ENCODE measurements at regions not wholly inside any gene's neighbourhood (a gene's known extent, or its start where the extent isn't known, plus 50 kb on each side); places are given as distances from the start of the nearest gene placed in this dataset.

DNA sequence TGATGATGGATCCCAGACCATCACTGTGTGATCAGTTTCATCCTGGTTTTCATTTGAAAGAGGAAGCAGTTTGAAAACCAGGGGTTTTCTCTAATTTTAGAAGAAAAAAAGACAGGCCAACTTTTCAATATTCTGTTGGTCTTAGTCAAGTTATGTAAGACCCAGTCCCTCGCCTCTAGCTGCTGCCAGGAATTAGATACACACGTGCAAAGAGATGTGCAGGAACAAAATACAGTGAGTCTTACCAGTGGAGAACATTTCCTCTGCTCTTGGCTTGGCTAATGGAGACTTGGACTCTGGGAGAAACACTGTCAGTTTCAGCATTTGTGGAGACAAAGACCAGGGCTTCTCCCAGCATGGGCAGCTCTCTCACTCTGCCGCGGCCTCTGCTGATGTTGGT lies 214.9 kb upstream of the C2CD4B start:
- Histone ChIP-seq H3K9me2 (replicated peaks; ENCODE audit: insufficient read depth) (no peaks in the 10 kb centered on the region), H3K4me2 (no peak overlapping the region), H3K79me2 (no peaks in the 10 kb centered on the region), H4K20me1 (ENCODE audit: insufficient read depth, poor library complexity, severe bottlenecking) (no peaks in the 10 kb centered on the region), H3K4me3 (no peak overlapping the region), H3K4me1 (ENCODE audit: insufficient read depth) (no peaks in the 10 kb centered on the region), H3K36me3 (replicated peaks; ENCODE audit: insufficient read depth, low read depth) (no peaks in the 10 kb centered on the region), H3K27me3 (no peaks in the 10 kb centered on the region), H2AFZ (no peak overlapping the region), H3K27ac (no peak overlapping the region), H3K9me3 (ENCODE audit: low read depth) (no peaks in the 10 kb centered on the region)
- TF ChIP-seq EZH2 (IDR thresholded peaks at IDR 0.05; ENCODE audit: borderline replicate concordance) (no peak), EZH2phosphoT487 (IDR thresholded peaks at IDR 0.05; ENCODE audit: low read depth, severe bottlenecking, unreplicated experiment) (no peak)
- TF ChIP-seq, protein P1, sequence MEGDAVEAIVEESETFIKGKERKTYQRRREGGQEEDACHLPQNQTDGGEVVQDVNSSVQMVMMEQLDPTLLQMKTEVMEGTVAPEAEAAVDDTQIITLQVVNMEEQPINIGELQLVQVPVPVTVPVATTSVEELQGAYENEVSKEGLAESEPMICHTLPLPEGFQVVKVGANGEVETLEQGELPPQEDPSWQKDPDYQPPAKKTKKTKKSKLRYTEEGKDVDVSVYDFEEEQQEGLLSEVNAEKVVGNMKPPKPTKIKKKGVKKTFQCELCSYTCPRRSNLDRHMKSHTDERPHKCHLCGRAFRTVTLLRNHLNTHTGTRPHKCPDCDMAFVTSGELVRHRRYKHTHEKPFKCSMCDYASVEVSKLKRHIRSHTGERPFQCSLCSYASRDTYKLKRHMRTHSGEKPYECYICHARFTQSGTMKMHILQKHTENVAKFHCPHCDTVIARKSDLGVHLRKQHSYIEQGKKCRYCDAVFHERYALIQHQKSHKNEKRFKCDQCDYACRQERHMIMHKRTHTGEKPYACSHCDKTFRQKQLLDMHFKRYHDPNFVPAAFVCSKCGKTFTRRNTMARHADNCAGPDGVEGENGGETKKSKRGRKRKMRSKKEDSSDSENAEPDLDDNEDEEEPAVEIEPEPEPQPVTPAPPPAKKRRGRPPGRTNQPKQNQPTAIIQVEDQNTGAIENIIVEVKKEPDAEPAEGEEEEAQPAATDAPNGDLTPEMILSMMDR (IDR thresholded peaks at IDR 0.05; ENCODE audit: poor library complexity): no peak
- WGBS (ENCODE audit: low lambda C conversion rate, missing lambda C conversion rate): 75% methylated on average over 4 of the region's 4 CpGs
- DNase-seq (ENCODE audit: low spot score): no peak

DNA sequence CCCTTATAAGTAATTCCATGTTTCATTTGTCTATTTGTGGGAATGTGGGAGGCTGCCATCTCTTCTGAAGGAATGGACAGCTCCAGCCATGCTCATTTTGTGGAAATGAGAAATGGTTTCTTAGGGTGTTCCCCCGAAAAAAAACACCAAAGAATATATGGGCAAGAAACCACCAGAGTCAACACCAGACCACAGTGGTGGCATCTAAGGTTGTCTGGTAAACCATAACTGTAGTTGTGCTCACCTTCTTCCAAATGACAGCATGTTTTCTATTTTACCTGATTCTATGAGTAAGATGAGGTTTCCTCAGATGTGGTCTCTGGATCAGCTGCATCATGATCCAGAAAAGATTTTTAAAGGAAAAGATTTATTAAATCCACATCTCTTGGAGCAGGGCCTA lies 217.0 kb upstream of the C2CD4B start:
- Histone ChIP-seq H3K9me2 (replicated peaks; ENCODE audit: insufficient read depth) (no peaks in the 10 kb centered on the region), H3K9me3 (ENCODE audit: low read depth) (no peaks in the 10 kb centered on the region), H3K4me1 (ENCODE audit: insufficient read depth) (no peaks in the 10 kb centered on the region), H3K27me3 (no peaks in the 10 kb centered on the region), H2AFZ (no peak overlapping the region), H3K4me2 (no peak overlapping the region), H4K20me1 (ENCODE audit: insufficient read depth, poor library complexity, severe bottlenecking) (no peaks in the 10 kb centered on the region), H3K27ac (no peak overlapping the region), H3K79me2 (no peaks in the 10 kb centered on the region), H3K36me3 (replicated peaks; ENCODE audit: insufficient read depth, low read depth) (no peaks in the 10 kb centered on the region), H3K4me3 (no peak overlapping the region)
- TF ChIP-seq, protein P1 (IDR thresholded peaks at IDR 0.05; ENCODE audit: poor library complexity): no peak
- TF ChIP-seq EZH2 (IDR thresholded peaks at IDR 0.05; ENCODE audit: borderline replicate concordance) (no peak), EZH2phosphoT487 (IDR thresholded peaks at IDR 0.05; ENCODE audit: low read depth, severe bottlenecking, unreplicated experiment) (no peak)
- no peak for DNase-seq (ENCODE audit: low spot score)
- WGBS (ENCODE audit: low lambda C conversion rate, missing lambda C conversion rate): 83% methylated on average over 1 of the region's 1 CpG

DNA sequence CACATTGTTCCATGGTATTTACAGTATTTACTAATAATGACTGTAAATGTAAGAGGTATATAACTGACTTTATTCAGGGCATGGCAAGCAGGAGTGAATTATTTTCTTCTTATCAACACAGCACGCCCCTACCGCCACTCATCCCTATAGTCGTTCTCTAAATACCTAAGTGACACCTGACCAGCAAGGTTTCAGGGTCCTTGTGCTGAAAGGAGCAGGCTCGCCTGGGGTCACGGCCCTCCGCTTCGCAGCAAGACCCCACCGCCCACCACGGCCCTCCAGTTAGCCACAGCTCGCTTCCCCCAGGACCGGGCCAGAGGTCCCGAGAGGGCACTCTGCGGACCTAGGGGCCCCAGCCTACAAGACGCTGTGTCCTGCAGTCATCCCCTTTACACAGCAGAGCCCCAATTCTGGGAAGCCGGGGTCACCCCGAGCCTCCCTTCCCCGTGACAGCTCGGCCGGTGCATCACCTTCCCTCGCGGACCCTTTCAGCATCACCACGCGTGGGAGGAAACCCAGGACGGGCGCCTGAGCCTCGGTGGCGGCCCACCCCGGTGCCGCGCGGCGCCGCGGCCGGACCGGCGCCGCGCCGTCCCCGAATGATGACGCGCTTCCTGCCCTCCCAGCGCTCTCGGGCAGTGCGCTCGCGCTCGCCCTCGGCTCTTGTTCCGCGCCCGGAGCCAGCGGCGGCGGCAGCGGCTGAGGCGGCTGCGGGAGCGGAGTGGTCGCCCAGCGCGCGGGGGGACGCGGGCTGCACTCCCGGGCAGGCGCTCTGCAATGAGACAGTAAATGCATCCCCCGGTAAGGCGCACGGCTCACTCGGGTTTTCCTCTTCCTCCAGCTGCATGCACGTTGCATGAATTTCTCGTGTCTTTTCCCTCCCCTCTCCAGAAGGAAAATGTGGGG lies 225.1 kb upstream of the C2CD4B start, which contains the start of gene TLN2:
Gene TLN2 (plus strand): TSS at position 666 of the 906 bp plus-strand sequence.
- Histone ChIP-seq H3K27ac (peak within 1 kb of the TSS; percentile 86), H3K27me3 (no peaks in the 10 kb centered on the region), H3K9me2 (replicated peaks; ENCODE audit: insufficient read depth) (no peaks in the 10 kb centered on the region), H3K4me2 (peak within 1 kb of the TSS; percentile 98), H3K4me1 (ENCODE audit: insufficient read depth) (no peaks in the 10 kb centered on the region), H4K20me1 (ENCODE audit: insufficient read depth, poor library complexity, severe bottlenecking) (peaks cover 5% of the 10 kb centered on the region), H2AFZ (peak within 1 kb of the TSS; percentile 97), H3K9me3 (ENCODE audit: low read depth) (no peaks in the 10 kb centered on the region), H3K4me3 (peak within 1 kb of the TSS; percentile 93), H3K36me3 (replicated peaks; ENCODE audit: insufficient read depth, low read depth) (no peaks in the 10 kb centered on the region), H3K79me2 (peaks cover 35% of the 10 kb centered on the region)
- DNase-seq (ENCODE audit: low spot score): peak; percentile 92
- no peak for TF ChIP-seq EZH2 (IDR thresholded peaks at IDR 0.05; ENCODE audit: borderline replicate concordance)
- TF ChIP-seq, protein P1 (IDR thresholded peaks at IDR 0.05; ENCODE audit: poor library complexity): no peak
- no peak for TF ChIP-seq EZH2phosphoT487 (IDR thresholded peaks at IDR 0.05; ENCODE audit: low read depth, severe bottlenecking, unreplicated experiment)
- WGBS (ENCODE audit: low lambda C conversion rate, missing lambda C conversion rate): 2% methylated on average over 70 of the region's 74 CpGs
